Activated T-cell treated with anti-CD3 and anti-CD28 coated beads for 4 hours (primary cell): ENCODE measurements at regions not wholly inside any gene's neighbourhood (a gene's known extent, or its start where the extent isn't known, plus 50 kb on each side); places are given as distances from the start of the nearest gene placed in this dataset.

Experiments used
- DNase-seq: peaks from one replicate; pipeline ENCODE4 v3.0.0-alpha.2; 2020

GRCh38 chr7:41830271-41830670, 127.4 kb upstream of the INHBA start:
- no peak for DNase-seq

DNA sequence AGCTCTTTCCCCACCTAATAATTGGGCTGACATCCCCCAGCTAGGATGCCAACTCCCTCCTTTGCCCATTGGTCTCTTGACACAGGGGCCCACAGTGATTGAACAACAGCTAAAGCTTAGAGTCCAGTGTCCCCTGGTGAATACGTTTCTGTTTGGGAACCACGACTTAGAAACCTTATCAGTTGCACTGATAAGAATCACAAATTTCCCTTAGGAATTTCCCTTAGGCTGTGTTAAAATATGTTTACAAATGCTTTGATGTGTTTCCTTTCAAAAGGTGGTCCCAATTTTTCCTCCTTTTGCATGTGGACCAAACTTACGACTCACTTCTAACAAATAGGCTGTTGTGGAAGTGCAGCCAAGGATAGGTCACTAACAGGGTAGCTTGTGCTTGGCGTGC, 126.0 kb upstream of the INHBA start:
- no peak for DNase-seq

DNA sequence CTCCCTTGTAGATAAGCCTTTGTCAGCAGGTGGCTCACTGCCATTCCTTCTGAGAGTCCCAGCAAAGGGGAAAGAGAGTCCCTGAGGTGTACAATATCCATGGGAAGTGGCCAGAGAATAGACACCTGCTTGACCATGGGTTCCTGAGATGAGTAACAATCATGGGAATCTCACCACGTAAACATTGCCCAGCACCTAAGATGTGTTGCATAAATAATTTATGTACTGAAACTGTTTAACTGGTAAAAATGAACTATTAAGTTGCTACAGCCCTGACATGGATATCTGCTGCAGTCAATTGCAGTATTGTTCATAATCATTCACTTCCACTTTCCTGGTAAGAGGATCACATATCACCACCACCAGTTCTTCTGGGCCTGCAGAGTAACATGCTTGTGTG, 123.8 kb upstream of the INHBA start:
- no peak for DNase-seq

DNA sequence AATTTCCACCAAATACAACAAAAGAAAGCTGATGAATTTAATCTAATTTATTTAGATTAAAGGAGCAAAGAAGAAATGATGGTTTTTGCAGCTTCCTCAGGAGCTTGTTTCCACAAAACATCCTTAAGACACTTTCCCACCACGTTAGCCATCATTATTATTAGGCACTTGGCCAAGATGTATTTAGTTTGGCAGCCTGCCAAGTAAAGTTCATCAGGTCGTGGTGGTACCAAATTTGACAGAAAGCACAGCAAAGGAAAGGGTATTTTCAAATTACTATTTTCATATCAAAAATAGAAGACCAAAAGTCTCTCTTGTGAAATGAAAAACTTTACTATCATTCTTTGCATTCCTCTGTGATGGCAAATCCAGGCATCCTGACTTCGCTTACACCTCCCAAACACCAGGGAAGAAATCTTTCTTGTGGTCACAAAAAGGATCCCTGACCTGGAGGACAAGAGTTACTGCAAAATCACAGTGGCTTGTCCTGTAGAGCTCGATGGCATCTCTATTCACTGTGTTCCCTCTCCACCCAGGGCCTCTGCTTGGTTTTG, 123.1 kb upstream of the INHBA start:
- DNase-seq: no peak

- no peak for DNase-seq
Observed at GRCh38 chr7:41824284-41824683, 121.4 kb upstream of the INHBA start.

DNA sequence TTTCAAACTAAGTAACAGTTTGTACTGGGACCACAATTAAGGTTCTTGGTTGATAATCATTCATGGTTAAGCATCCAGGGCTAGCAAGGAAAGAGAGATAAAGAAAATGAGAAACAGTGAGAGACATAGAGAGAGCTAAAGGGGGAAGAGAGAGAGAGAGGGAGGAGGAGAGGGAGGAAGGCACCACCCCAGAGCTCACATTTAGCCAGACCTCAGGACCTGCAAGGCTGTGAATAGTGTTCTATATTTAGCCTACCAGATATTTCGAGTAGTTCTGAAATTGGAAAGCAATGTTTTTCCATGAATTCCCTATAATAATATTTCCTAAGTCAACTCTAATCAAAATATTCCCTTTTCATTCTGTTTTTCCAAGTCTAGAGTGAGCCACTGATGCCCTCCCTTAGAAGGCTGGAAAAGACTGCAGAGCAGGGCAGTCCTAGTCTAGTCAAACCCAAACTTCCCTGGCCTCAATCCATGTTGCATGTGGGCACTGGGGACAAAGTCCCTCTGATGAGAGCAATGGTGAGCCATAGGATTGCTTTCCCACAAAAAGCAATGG, 119.4 kb upstream of the INHBA start:
- no peak for DNase-seq

DNA sequence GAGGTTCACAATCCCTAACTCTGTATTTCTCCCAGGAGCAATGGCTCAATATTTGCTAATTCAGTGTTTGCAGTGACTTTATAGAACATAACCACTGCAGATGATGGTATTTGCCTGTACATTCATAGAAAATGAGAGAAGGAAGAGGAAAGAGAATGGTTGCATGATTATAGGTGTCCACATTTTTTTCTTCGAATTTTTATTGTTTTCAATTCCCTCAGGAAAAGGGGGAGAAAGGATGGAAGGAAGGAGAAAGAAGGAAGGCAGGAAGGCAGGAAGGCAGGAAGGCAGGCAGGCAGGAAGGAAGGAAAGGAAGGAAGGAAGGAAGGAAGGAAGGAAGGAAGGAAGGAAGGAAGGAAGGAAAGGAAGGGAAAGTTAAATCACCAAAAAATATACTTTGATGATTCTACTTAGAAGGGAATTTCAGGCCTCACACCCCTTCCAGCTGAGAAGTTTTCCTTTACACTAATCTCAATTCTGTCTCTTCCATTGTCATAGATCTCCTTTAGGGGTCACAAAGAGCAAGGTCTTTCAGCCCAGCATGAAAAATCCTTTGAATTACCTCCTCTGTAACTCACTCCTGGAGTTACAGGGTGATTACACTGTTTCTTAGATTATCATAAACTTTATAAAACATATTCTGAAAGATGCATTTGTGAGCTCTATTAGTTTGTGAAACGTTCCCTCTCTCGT, 118.8 kb upstream of the INHBA start:
- DNase-seq: no peak

DNA sequence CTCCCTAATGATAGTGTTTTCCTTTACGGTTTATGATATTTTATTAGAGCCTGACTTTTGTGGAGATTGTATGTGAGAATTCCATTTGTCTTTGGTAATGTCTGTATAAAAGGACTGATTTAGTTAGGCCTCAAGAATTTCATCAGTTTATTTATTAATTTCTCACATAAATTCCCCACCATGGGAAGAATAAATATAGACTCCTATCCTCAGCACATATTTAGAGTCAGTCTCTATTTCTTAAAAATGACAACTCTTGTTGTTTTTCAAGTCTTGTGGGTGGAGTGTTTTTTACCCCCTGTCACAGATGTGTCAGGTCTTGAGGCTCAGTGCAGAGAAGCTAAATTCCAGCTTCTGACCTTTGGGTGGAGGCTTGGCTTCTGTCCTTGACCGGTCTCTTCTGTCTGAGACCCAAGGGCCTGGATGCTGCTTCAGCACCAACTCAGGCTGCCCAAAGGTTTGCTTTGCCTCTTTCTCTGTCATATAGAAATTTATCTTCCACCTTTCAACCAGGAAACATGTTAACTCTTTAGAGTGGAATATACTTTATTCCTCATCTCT, 117.3 kb upstream of the INHBA start:
- no peak for DNase-seq

GRCh38 chr7:41819645-41820044, 116.8 kb upstream of the INHBA start:
- no peak for DNase-seq

DNA sequence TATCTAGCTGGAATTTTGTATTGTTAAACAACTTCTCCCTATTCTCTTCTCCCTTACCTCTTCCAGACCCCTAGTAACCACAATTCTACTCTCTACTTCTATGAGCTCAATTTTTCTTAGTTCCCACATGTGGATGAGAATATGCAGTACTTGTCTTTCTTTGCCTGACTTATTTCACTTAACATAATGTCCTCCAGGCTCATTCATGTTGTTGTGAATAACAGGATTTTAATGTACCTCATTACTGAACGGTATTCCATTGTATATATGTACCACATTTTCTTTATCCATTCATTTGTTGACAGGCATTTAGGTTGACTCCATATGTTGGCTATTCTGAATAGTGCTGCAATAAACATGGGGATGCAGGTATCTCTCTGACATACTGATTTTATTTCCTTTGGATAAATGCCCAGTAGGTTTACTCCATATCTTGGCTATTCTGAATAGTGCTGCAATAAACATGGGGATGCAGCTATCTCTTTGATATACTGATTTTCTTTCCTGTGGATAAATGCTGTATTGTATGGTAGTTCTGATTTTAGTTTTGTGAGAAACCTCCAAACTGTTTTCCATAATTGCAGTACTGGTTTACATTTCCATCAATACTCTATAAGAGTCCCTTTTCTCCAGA, 116.0 kb upstream of the INHBA start:
- no peak for DNase-seq

- no peak for DNase-seq
Observed at GRCh38 chr7:41817386-41817785, 114.5 kb upstream of the INHBA start.

DNA sequence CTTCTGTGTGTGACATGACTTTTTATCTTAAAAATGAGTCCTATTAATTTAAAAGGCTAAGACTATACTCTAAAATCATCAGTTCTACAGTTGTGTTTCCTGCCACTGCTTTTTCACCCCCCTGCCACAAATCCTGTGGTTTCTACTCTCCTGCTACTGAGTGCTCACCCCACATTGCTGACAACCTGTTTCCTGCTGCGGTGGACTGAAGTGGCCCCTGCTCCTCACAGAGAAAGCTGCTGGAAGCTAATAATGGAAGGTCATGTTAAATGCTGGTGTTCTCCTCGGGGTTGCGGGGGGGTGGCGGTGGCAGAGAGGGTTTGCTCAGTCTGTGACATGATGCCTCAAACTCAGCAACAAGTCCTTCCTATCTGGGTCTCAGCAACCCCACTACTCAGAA, 113.2 kb upstream of the INHBA start:
- no peak for DNase-seq

DNA sequence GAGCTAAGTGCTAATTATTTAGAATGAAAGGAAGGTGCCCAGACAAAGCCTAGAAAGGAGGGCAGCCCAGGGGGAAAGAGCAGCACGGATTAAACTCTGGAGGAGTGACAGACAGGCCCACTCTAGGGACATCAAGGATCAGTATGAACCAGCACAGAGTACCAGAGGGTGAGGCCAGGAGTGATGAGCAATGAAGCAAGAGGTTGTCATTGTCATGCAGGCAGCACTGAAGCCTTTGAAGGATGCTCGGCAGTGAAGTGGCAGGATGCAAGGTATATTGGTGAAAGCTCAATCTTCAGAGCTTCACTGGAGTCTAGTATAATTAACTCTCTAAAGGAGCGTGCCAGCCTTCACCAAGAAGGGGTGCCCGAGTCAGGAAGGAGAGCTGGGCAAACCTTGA, 112.0 kb upstream of the INHBA start:
- DNase-seq: no peak

DNA sequence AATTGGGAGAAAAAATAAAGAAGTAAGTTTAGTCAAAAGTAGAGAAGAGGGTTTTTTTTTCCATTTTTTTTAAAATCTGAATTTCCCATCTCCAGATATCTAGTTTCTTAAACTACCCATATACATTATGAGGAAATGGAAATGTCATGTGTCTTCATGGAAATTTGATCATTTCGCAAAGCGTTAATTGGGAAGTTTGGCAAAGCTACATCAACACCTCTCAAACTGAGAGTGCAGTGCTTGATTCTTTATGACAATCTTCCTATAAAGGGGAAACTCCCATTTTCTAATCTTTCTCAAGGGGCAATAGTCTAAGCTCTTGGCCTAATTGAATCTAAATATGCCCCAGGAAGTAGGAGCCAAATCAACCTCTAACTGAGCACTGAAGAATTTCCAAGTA, 110.4 kb upstream of the INHBA start:
- no peak for DNase-seq

GRCh38 chr7:41811941-41812340, 109.1 kb upstream of the INHBA start:
- DNase-seq: no peak

- DNase-seq: no peak
Observed at GRCh38 chr7:41809940-41810576, 107.2 kb upstream of the INHBA start.

GRCh38 chr7:41809529-41809939, 106.6 kb upstream of the INHBA start:
- DNase-seq: no peak

GRCh38 chr7:41809116-41809515, 106.2 kb upstream of the INHBA start:
- no peak for DNase-seq

DNA sequence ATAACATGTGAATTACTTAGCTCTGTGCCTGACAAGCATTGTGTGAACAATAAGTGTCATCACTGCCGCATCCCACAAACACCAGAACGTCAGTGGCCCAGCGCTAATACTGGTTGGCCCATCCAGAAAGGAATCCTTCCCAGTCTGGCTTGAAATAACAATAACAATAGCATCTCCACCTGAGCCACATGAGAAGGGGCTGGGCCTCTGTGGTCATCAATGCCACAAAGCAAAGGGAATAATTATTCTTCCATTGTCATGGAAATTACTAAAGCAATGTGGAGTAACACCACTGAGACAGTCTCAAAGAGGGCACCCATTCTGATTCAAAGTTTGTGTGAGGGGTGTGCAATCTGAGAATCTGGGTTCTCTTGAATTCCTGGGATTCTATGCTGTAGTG, 105.7 kb upstream of the INHBA start:
- DNase-seq: no peak

GRCh38 chr7:41803569-41803968, 100.7 kb upstream of the INHBA start:
- DNase-seq: no peak

- DNase-seq: no peak
Observed at GRCh38 chr7:41796331-41796730, 93.4 kb upstream of the INHBA start.

DNA sequence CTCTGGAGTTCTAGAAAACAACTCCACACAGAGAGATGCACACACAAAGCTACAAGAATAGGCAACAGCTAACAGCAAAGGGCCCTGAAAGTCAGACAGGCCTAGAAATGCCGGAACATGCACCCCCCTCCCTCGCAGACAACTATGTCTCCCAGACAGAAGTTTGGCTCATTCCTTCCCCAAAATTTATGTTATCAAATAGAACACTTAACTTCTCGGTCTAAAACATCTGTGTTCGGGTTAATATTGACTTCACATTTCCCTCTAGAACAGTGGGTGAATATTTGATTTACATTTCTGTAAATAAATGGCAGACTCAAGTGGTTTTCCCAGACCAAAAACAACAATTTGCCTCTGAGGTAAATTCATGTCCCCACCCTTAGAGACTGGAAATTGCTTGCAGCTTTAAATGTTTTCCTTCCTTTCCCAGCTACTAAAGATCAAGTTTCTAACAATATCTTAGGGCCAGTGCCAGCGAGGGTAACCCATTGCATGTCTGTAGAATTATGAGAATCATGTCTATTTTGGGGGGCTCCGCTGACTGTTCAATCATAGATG, 92.5 kb upstream of the INHBA start:
- DNase-seq: no peak

DNA sequence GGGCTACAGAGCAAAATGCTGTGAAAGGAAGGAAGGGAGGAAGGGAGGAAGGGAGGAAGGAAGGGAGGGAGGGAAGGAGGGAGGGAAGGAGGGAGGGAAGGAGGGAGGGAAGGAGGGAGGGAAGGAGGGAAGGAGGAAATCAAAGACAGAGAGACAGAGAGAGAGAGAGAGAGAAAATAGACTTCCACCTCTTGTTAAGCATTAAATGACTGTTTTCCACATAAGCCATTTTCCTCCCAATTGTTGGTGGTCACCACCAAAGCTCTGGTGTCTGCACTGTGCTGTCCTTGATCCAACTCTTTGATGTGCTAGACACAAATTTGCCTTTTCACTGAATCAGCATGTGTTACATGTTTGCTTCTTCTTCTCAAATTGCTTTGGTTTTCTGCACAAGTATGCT, 90.7 kb upstream of the INHBA start:
- no peak for DNase-seq
